ENCODE measurements at regions not wholly inside any gene's neighbourhood (a gene's known extent, or its start where the extent isn't known, plus 50 kb on each side); places are given as distances from the start of the nearest gene placed in this dataset.

DNA sequence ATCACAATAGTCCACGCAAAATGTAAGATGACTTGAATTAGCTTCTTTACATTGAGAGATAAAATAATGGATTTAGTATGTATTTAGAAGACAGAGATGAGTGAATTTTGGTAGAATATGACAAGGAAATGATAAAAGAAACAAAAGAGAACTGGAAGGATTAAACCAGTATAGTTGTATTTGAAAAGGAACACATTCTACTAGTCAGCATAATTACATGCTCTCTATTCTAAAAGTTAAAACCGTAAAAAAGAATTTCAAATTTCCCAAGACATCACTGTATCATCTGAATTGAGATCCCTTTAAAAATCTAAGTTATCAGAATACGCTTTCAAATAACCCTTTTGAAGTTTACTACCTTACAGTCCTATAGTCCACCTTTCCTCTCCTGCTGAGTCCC lies 1156.7 kb upstream of the PCDH9 start:
- POLR2A ChIA-PET, result no interaction called here
- FAIRE-seq, result no peak
- no peaks in the 10 kb centered on the region for H3K36me3 ChIP-seq (ENCODE audit: control insufficient read depth in 2 of 2, insufficient read depth in 2 of 2, low read length in 1 of 2)

DNA sequence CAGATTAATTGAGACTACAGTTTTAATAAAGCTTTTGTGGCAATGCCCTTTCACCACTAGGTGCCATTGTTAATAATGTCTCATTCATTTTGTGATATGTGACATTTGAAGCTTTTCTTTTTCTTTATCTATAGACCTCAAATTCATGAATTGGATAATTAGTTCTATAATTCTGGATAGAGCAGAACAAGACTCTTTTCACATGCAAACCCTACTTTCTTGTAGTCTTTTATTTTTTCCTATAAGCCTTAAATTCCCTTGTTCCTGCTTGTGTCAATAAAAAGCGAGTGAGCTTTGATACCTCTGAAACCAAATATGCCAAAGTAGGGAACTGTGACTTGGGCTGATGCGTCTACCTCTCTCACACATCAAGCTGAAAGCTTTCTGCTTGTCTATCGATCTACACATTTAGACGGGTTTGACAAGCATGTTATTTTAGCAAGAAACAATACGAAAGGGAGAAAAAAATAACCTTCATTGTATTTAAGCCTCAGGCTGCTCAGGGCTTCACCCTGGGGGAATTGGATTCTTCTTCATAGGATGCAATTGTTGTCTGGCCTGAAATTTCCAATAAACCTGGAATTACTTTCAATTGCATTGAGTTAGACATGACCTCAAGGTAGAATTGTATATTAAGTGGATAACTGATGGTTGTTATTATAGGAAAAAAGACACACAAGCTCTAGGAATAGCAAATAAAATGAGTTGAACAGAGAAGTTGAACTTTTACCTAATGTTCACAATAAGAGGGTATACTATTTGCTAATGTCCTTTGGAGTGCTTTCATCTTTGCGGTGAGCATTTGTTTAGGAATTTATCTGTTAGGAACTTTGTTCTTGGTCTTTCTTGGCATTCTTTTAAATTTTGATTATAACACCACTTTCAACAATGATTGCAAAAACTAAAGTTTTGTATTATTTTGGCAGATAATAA lies 1150.2 kb upstream of the PCDH9 start:
- intact Hi-C loops (cut with micrococcal nuclease; ENCODE audit: unreplicated experiment) (no loop called here), in situ Hi-C loops (cut with MboI) (no loop called here)
- Histone ChIP-seq H3K36me3 (ENCODE audit: control insufficient read depth in 2 of 2, insufficient read depth in 2 of 2, low read length in 1 of 2) (no peaks in the 10 kb centered on the region), H3K4me3 (no peak overlapping the region), H4K20me1 (ENCODE audit: control insufficient read depth, insufficient read depth) (no peaks in the 10 kb centered on the region), H3K79me2 (ENCODE audit: control insufficient read depth, insufficient read depth, low read length) (no peaks in the 10 kb centered on the region), H3K27ac (ENCODE audit: control insufficient read depth, insufficient read depth) (no peak overlapping the region), H3K9me3 (replicated peaks; ENCODE audit: control insufficient read depth, insufficient read depth, low read length) (no peaks in the 10 kb centered on the region), H3K9ac (ENCODE audit: control insufficient read depth, insufficient read depth, low read length) (no peak overlapping the region), H3K27me3 (replicated peaks in 1 of 2; ENCODE audit: control insufficient read depth in 2 of 2, insufficient read depth in 2 of 2, low read length in 1 of 2) (no peaks in the 10 kb centered on the region), H2AFZ (ENCODE audit: control insufficient read depth, low read depth, low read length) (no peak overlapping the region), H3K4me1 (ENCODE audit: control insufficient read depth, insufficient read depth, low read length) (no peaks in the 10 kb centered on the region), H3K4me2 (ENCODE audit: control insufficient read depth, insufficient read depth) (no peak overlapping the region)
- FAIRE-seq (no peak), DNase-seq (ENCODE audit: low read depth, low spot score) (no peak), ATAC-seq (no peak)
- ChIA-PET RAD21 (ENCODE audit: unreplicated experiment) (no interaction called here), SMC1A (ENCODE audit: uncharacterized antibody, unreplicated experiment) (no interaction called here), CTCF (no interaction called here), POLR2A (no interaction called here)
- BruUV-seq (replicated peaks), result no TSS peak
- WGBS (ENCODE audit: insufficient coverage, insufficient replicate concordance, low lambda C conversion rate, missing lambda C conversion rate), result 36% methylated on average over 6 of the region's 6 CpGs
- no peak for TF ChIP-seq PRDM15 (CRISPR knock-in tag; IDR thresholded peaks at IDR 0.05)
- TF ChIP-seq RAD21 (IDR thresholded peaks at IDR 0.05; ENCODE audit: insufficient read depth, low read depth, low read length), result no peak
- TF ChIP-seq RBBP5 (conservative IDR thresholded peaks at IDR 0.05), result no peak
- TF ChIP-seq, protein P1, sequence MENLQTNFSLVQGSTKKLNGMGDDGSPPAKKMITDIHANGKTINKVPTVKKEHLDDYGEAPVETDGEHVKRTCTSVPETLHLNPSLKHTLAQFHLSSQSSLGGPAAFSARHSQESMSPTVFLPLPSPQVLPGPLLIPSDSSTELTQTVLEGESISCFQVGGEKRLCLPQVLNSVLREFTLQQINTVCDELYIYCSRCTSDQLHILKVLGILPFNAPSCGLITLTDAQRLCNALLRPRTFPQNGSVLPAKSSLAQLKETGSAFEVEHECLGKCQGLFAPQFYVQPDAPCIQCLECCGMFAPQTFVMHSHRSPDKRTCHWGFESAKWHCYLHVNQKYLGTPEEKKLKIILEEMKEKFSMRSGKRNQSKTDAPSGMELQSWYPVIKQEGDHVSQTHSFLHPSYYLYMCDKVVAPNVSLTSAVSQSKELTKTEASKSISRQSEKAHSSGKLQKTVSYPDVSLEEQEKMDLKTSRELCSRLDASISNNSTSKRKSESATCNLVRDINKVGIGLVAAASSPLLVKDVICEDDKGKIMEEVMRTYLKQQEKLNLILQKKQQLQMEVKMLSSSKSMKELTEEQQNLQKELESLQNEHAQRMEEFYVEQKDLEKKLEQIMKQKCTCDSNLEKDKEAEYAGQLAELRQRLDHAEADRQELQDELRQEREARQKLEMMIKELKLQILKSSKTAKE (IDR thresholded peaks at IDR 0.05; ENCODE audit: low read depth, poor library complexity, severe bottlenecking), result no peak
- TF ChIP-seq ATF7 (IDR thresholded peaks at IDR 0.05; ENCODE audit: low read depth), result no peak
- TF ChIP-seq, protein P2, sequence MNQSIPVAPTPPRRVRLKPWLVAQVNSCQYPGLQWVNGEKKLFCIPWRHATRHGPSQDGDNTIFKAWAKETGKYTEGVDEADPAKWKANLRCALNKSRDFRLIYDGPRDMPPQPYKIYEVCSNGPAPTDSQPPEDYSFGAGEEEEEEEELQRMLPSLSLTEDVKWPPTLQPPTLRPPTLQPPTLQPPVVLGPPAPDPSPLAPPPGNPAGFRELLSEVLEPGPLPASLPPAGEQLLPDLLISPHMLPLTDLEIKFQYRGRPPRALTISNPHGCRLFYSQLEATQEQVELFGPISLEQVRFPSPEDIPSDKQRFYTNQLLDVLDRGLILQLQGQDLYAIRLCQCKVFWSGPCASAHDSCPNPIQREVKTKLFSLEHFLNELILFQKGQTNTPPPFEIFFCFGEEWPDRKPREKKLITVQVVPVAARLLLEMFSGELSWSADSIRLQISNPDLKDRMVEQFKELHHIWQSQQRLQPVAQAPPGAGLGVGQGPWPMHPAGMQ (IDR thresholded peaks at IDR 0.05; ENCODE audit: borderline replicate concordance), result no peak

More for the DNA sequence above, 1156.7 kb upstream of the PCDH9 start:
- Histone ChIP-seq H3K4me3 (no peak overlapping the region), H3K9ac (ENCODE audit: control insufficient read depth, insufficient read depth, low read length) (no peak overlapping the region), H2AFZ (ENCODE audit: control insufficient read depth, low read depth, low read length) (no peak overlapping the region), H3K27me3 (replicated peaks in 1 of 2; ENCODE audit: control insufficient read depth in 2 of 2, insufficient read depth in 2 of 2, low read length in 1 of 2) (no peaks in the 10 kb centered on the region), H3K9me3 (replicated peaks; ENCODE audit: control insufficient read depth, insufficient read depth, low read length) (no peaks in the 10 kb centered on the region), H4K20me1 (ENCODE audit: control insufficient read depth, insufficient read depth) (no peaks in the 10 kb centered on the region), H3K79me2 (ENCODE audit: control insufficient read depth, insufficient read depth, low read length) (no peaks in the 10 kb centered on the region), H3K4me2 (ENCODE audit: control insufficient read depth, insufficient read depth) (no peak overlapping the region), H3K27ac (ENCODE audit: control insufficient read depth, insufficient read depth) (no peak overlapping the region), H3K4me1 (ENCODE audit: control insufficient read depth, insufficient read depth, low read length) (no peaks in the 10 kb centered on the region)
- DNase-seq (ENCODE audit: low read depth, low spot score), result no peak
- intact Hi-C loops (cut with micrococcal nuclease; ENCODE audit: unreplicated experiment) (no loop called here), in situ Hi-C loops (cut with MboI) (no loop called here)
- BruUV-seq (replicated peaks), result no TSS peak
- ChIA-PET RAD21 (ENCODE audit: unreplicated experiment) (no interaction called here), SMC1A (ENCODE audit: uncharacterized antibody, unreplicated experiment) (no interaction called here), CTCF (no interaction called here)
- WGBS (ENCODE audit: insufficient coverage, insufficient replicate concordance, low lambda C conversion rate, missing lambda C conversion rate), result 9% methylated on average over 3 of the region's 3 CpGs
- no peak for ATAC-seq
- TF ChIP-seq PAX5 (IDR thresholded peaks at IDR 0.05; ENCODE audit: borderline replicate concordance, low read depth, low read length), result no peak
- TF ChIP-seq CREM (IDR thresholded peaks at IDR 0.05; ENCODE audit: low read depth), result no peak
